CD4-positive, alpha-beta memory T cell (primary cell): ENCODE measurements at regions not wholly inside any gene's neighbourhood (a gene's known extent, or its start where the extent isn't known, plus 50 kb on each side); places are given as distances from the start of the nearest gene placed in this dataset.

Experiments
- CTCF ChIA-PET: fragments of 350-600 bp; sonication (Branson Sonifier 250); formaldehyde crosslinking; loops from one replicate; lab custom pipeline; 2021; ENCODE audit warnings: inconsistent platforms; ENCODE audit not compliant: partially characterized antibody; lab: Charles Lee
- POLR2A ChIA-PET: fragments of 350-600 bp; sonication (Branson Sonifier 250); formaldehyde crosslinking; loops from one replicate; lab custom pipeline; 2021; ENCODE audit not compliant: partially characterized antibody; lab: Charles Lee
- DNase-seq, 5 donors: peaks; one replicate each; pipeline versions ENCODE4 v3.0.0 to v3.0.0-alpha.2; 2020 to 2022; ENCODE audit warnings: mixed read lengths in 1 of 5
- H3K27ac ChIP-seq: one replicate; pipeline ENCODE4 v1.7.0; 2013; ENCODE audit warnings: low read depth, low read length
- H3K27me3 ChIP-seq: 2 replicates; pipeline ENCODE4 v1.7.0; 2013; ENCODE audit warnings: mild to moderate bottlenecking, low read length, moderate library complexity; ENCODE audit not compliant: insufficient read depth
- H3K36me3 ChIP-seq: 2 replicates; pipeline ENCODE4 v1.7.0; 2013; ENCODE audit warnings: mild to moderate bottlenecking, low read length, moderate library complexity; ENCODE audit not compliant: insufficient read depth
- H3K4me1 ChIP-seq: 2 replicates; pipeline ENCODE4 v1.7.0; 2013; ENCODE audit warnings: mild to moderate bottlenecking, low read length, moderate library complexity; ENCODE audit not compliant: insufficient read depth
- H3K4me3 ChIP-seq, 2 donors: one replicate each; pipeline ENCODE4 v1.7.0; 2013; ENCODE audit warnings: low read length in 2 of 2, mild to moderate bottlenecking in 1 of 2
- H3K9me3 ChIP-seq, 2 donors: one replicate each; pipeline ENCODE4 v1.7.0; 2013; ENCODE audit warnings: low read length in 2 of 2, control low read depth in 1 of 2; ENCODE audit not compliant: control insufficient read depth in 1 of 2
- H3K27ac Mint-ChIP-seq, 7 donors: one replicate each; pipeline ENCODE4 v1.8.0; 2020 to 2021; ENCODE audit warnings: mixed read lengths in 7 of 7, mild to moderate bottlenecking in 6 of 7, inconsistent platforms in 3 of 7, moderate library complexity in 3 of 7
- H3K27me3 Mint-ChIP-seq, 2 donors: one replicate each; pipeline ENCODE4 v1.8.0; 2020 to 2021; ENCODE audit warnings: mixed read lengths in 2 of 2
- H3K36me3 Mint-ChIP-seq, 2 donors: one replicate each; pipeline ENCODE4 v1.8.0; 2020 to 2021; ENCODE audit warnings: mixed read lengths in 2 of 2, inconsistent platforms in 1 of 2, mild to moderate bottlenecking in 1 of 2
- H3K4me1 Mint-ChIP-seq, 4 donors: one replicate each; pipeline ENCODE4 v1.8.0; 2020 to 2021; ENCODE audit warnings: mixed read lengths in 4 of 4, mild to moderate bottlenecking in 1 of 4
- H3K4me3 Mint-ChIP-seq, 8 donors: one replicate each; pipeline ENCODE4 v1.8.0; 2020 to 2021; ENCODE audit warnings: mixed read lengths in 8 of 8, mild to moderate bottlenecking in 7 of 8, moderate library complexity in 6 of 8, inconsistent platforms in 3 of 8
- H3K9me3 Mint-ChIP-seq, 8 donors: one replicate each; pipeline ENCODE4 v1.8.0; 2020 to 2021; ENCODE audit warnings: mixed read lengths in 8 of 8, mild to moderate bottlenecking in 5 of 8, inconsistent platforms in 3 of 8, moderate library complexity in 1 of 8
- intact Hi-C: fragments of 100-400 bp; cut with micrococcal nuclease; formaldehyde crosslinking; loops from one replicate; pipeline ENCODE4 v1.15.1; 2023

DNA sequence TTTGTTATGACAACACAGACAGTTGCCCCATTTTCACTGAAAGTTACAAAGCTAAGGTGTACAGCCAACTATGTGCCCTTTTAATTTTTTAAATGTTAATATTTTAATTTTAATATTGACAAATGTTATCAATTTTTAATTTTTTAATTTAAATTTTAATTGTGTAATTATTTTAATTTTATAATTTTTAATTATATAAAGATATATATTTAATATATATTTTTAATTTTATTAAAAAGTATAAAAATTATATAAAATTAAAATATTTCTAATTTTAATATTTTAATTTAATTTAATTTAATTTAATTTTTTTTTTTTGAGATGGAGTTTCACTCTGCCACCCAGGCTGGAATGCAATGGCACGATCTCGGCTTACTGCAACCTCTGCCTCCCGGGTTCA, 52.1 kb upstream of the ATP11B start:
- H3K27me3 Mint-ChIP-seq = peaks cover 13 to 15% of the 10 kb centered on the region in 2 donors
- H3K4me1 Mint-ChIP-seq = no peaks in the 10 kb centered on the region
- Histone ChIP-seq H3K4me1 (no peaks in the 10 kb centered on the region), H3K4me3 (no peak overlapping the region), H3K9me3 (no peaks in the 10 kb centered on the region), H3K27ac (no peak overlapping the region), H3K36me3 (no peaks in the 10 kb centered on the region), H3K27me3 (no peaks in the 10 kb centered on the region)
- H3K4me3 Mint-ChIP-seq = no peak overlapping the region
- H3K36me3 Mint-ChIP-seq = no peaks in the 10 kb centered on the region
- no peak for DNase-seq
- intact Hi-C loops = no loop called here
- CTCF ChIA-PET = no interaction called here
- H3K27ac Mint-ChIP-seq = no peak overlapping the region
- H3K9me3 Mint-ChIP-seq = no peaks in the 10 kb centered on the region
- POLR2A ChIA-PET = no interaction called here
